ENCODE measurements at regions not wholly inside any gene's neighbourhood (a gene's known extent, or its start where the extent isn't known, plus 50 kb on each side); places are given as distances from the start of the nearest gene placed in this dataset.

DNA sequence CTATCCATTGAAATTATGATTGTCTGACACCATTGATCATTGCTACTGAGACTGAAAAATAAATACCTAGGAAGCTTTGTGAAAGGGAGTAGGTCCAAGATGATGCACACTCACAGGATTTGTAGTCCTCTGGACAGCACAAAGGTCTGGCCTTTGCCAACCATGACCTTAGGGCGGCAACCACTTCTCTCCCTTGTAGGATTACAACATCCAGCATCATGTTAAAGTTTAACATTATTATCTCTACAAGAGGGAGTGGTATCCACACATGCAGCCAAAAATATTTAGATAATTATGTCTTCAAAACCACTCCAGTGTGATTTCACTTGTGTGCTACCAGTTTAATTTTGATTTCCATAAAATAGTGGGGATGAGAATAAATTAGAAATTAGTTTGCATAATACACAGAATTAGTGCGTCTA, 51.1 kb upstream of the NHSL1 start:
- DNase-seq (ENCODE audit: low read depth) = no peak

DNA sequence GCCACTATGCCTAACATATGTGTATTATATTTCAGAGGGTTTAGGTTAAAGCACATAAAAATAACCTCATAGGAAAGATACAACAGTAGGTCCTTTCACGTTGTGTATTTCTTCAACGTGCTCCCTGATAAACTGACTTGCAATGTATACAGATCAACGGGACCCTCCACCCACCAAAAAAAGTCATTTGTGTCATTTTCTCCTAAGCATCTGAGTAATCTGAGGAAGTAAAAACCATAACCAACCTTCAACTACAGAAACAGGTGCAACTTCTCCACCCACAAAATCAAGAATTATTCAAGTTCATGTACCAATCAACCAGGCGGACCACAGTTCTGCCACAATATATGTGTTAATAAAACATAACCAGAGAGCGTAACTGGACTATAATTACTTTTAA, 54.9 kb upstream of the NHSL1 start:
- no peak for DNase-seq (ENCODE audit: low read depth)

DNA sequence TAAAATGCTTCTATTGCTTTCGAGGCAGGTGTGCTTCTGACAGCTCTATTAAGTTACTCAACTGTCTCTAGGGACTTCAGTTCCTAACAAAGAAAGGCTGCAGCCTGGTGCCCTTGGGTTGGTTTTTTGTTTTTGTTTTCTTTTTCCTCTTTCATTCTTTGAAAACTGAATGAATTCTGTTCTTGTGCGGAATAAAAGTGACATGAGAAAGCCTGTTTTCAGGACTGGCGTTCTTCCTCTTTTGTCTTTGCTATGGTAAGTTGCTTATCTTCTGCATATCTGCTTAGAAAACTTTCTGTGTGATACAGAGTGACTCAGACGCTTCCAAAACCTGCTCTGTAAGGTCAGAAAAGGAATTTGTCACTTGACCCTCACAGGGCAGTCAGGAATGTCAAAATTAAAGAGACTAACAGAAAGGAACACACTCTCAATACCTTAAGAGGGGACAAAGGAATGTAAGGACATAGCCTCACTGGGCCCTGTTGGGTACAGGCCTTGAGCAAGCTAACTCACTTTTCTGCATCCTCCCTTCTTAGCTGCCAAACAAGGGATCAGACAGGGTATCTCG, 56.2 kb upstream of the NHSL1 start:
- DNase-seq (ENCODE audit: low read depth) = no peak

DNA sequence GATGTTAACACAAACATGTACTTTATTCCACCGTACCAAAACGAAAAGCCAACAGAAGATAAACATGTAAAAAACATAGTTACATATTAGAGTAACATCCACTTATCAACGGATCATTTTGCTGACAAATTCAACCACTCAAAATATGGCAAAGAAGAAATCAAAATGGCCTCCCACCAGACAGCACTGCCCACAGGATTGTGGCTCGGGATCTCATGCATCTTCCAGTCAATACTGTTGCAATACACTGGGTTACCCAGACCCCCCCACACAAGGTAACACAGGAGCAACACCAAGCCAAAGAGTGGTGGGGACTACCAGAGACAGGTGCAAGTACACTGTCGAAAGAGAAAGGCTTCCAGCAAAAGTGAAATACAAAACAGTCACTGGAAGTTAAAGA, 57.9 kb upstream of the NHSL1 start:
- no peak for DNase-seq (ENCODE audit: low read depth)

DNA sequence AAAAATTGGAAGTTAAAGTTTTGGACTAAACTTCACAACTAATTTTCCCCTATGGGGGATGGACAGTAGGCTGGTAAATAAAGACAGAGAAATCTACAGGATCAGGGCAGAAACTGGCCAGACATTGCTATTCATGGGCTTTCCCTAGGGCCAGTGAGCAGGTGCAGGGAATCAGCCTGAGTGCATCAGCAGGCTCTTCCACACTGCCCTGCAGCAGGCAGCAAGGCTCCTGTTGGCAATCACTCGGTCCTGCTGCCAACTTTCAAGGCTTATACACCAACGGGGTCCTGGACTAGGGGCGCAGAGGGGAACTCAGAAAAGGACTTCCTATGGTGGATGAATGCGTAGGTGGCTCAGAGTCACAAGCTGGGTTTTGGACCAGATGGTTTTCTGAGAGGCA, 59.8 kb upstream of the NHSL1 start:
- no peak for DNase-seq (ENCODE audit: low read depth)

DNA sequence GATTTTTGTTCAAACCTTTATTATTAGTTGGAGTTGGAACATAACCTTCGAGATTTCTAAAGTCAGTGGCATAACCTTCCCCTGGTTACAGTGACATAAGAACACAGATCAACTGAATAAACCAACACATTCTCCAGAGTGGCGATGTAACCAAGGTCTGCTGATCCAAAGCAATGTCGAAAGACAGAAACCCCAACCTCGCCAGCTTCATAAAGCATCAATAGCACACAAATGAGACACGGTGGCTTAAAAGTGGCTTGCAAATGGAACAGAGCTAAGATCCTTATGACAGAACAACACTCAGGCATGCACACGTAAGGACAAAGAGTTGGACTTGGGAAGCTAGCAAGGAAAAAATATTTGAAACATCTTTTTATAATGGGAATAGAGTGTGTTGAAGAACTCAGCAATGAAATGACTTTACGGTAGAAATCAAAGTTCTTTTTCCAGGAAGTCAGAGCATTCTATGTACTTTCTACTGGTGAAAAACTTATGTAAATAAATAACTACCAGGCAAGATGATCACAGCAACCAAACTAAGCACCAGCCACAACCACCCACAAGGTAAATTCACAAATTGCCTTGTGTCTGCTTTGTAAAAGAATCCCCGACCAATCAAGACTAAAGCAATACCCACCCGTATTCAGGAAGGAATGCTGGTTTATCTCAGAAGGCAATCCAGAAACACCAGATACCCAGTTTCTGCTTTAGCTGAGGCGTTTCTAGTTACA, 61.0 kb upstream of the NHSL1 start:
- DNase-seq (ENCODE audit: low read depth) = no peak

DNA sequence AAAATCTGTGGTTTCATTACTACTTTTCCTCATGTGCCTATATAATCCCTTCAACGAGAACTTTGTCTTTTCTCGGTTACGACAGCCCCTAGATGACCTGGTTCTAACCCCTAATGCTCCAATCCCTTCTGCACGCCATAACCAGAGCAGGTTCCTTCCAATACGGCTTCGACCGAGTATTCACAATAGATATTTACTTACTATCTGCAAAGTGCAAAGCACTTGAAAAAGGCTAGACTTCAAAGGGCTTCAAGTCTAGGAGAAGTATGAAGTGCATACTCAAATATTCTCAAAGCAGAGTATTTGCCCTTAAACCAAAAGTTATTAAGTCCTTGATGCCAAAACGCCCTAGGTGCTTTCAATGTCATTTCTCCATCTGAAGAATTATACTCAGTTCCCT, 63.4 kb upstream of the NHSL1 start:
- no peak for DNase-seq (ENCODE audit: low read depth)

DNA sequence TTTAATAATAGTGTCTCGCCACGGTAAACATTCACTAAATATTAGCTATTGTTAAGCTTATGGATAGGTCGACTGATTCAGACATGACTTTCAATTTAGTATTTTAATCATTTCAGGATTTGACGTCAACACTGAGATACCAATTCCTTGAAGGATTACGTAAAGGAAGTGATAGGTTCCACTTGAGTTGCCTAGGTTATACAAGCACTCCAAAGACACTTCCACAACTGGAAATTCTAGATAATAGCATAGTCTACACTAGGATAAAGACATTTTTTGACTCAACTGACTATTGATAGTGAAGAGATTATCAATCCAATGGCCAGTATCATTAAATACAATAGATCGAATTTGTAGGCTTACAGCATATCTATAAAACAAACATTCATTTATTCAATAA, 63.9 kb upstream of the NHSL1 start:
- DNase-seq (ENCODE audit: low read depth) = no peak

DNA sequence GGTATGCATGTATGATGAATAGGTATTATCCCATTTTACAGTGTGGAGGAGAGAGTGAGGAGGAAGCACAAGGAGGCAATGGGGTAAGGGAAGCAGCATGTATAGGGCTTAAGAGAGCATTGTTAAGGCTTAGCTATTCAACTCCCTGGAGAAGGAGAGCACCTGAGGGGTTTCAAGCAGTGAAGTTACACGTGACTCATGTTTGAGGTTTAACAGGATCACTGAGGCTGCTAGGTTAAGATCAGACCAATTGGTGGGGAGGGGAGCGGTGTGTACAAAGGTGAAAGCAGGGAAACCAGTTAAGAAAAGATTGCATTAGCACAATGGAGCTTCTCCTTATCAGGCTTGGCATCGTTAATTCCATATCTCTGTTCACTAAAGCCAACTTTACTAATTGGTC, 64.4 kb upstream of the NHSL1 start:
- no peak for DNase-seq (ENCODE audit: low read depth)

DNA sequence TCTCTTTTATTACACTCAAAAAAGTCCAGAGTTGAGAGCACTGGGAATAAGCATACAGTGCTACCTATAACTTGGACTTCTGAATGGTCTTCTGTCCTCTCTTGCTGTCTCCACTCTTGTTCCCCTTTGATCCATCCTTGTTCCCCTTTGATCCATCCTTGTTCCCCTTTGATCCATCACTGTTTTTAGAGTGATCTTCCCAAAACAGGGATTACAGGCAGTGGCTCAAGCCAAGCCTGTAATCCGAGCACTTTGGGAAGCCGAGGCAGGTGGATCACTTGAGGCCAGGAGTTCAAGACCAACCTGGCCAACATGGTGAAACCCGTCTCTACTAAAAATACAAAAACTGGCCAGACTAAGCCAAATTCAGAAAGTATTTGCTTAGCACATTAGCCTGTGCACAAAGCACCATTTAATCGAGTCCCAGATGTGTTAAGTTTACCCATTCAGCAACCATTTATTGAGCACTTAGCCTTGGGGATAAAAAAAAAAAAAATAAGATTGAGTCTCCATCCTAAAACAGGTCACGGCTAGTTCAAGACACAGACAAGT, 65.0 kb upstream of the NHSL1 start:
- DNase-seq (ENCODE audit: low read depth) = no peak

DNA sequence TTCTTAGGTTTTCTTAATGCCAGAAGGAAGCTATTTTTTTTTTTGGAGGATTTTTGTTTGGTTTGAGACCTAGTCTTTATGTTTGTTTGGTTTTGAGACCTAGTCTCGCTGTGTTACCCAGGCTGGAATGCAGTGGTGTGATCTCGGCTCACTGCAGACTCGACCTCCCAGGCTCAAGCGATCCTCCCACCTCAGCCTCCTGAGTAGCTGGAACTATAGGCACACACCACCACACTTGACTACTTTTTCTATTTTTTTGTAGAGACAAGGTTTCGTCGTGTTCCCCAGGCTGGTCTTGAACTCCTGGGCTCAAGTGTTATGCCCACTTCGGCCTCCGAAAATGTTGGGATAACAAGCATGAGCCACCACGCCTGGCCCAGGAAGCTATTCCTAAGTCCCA, 67.8 kb upstream of the NHSL1 start:
- no peak for DNase-seq (ENCODE audit: low read depth)

DNA sequence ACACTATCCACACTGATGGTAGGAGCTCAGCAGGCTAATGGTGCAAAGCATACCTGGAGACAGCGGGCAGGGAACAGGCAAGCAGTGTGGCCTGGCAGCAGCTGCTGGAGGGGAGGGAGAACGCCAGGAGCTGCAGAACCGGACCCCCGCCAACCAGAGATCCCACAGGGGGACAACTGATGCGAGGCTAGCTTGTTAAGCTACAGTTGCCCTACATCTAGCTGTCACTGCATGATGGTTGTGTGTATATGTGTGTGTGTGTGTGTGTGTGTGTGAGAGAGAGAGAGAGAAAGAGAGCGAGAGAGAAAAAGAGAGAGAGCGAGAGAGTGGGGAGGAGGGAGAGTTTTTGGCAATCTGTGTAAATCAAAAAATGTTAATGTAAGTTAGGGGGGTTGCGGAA, 69.7 kb upstream of the NHSL1 start:
- DNase-seq (ENCODE audit: low read depth) = no peak

DNA sequence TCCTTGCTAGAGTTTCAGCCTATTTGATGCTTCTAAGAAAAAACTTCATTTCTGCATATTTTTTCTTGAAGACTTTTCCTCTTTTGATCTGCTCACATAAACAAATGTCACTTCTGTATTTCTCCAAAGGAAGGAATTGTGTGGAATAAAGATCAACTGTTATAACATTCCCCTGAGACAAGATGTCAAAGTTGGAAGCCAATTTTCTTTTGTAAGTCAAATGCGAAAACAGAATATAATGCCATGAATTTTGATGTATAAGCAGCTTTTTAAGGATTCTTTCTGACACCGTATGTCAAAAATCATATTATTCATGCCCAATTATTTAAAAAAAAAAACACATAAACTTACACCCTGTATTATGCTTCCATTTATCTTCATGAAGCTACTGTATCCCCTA, 70.3 kb upstream of the NHSL1 start:
- no peak for DNase-seq (ENCODE audit: low read depth)

DNA sequence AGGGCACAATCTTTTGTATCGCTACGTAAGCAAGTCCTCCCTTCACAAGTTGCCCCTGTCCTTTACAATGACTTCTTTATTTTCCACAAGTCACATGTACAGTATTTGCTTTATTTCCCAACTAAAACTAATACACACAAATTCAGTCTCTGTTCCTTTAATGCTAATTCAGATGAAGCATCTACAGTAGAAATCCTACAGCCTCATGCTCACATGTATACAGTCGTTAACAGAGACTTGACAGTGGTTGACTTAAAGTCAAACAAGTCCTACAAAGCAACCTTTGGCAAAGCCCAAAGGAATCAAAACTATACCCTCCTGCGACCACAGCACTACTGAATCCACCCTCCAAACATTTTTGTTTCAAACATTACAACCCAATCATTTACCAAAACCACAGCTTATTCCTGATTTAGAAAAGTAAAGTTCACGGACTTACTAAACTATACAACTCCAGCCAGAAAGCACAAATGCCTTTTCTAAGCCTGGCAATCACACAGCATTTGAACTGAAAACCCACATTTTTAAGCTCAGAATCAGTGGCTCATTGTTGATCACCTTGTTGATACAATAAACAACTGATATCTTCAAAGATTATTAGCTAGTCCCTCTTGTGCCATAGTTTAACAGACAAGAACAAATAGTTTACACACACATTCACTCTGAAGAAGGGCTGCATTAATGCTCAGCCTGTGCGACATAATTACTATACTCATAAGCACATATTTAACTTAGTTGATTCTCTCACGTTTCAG, 70.9 kb upstream of the NHSL1 start:
- DNase-seq (ENCODE audit: low read depth) = no peak

DNA sequence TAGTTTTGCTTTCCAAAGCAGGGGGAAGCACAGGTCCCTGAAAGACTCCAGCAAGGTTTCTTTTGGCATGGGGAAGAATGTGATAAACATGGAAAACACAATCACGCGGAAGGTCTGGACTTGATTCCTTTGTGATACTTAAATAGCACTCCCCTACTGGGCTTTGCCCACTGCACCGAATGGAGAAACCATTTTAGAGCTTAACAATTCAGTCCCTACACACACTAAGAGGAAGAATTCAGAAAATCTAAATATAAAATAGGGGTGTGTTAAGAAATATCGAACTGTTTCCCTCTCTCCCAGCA, 71.4 kb upstream of the NHSL1 start:
- DNase-seq (ENCODE audit: low read depth) = no peak

DNA sequence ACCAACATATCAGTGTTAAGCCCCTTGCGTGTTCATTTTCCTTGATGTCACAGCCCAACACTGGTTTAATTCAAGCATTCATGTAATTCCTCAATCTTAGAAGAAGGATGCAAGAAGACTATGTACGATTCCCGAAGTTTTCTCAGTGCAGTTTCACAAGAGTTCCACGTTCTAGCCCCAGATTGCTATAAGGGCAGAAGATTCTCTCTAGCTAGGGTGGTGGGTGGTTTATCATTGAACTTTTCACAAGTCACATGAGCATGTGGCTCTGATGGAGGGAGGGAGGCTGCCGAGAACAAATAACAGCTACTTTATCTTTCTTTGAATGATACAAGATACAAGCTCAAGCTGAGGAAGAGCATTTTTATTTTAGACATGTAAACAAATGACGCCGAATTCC, 71.9 kb upstream of the NHSL1 start:
- DNase-seq (ENCODE audit: low read depth) = no peak

DNA sequence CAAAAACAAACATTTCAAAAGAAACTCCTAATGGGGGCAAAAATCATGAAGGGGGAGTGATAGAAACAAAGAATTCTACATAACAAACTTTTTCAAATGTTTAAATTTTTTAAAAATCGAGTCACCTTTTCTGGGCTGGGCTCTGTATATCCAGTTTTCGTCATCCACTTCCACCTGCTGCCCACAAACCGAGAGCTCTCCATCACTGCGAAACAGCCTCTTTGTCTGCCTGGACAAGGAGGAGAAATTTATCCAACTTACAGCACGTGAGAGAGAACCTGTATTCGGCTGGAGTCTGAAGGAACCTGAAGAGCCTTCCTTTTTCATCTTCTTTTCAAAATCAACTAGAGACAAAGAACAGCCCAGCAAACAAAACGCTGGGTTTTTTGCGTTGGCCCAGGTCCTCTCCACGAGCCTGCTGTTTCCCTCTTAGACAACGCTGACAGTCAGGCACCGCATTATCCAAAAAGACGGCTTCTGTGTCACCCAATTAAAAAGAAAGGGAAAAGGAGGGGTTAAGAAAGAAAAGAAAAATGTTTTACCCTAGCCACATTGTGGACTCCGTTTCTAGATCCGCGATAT, 72.4 kb upstream of the NHSL1 start:
- no peak for DNase-seq (ENCODE audit: low read depth)

DNA sequence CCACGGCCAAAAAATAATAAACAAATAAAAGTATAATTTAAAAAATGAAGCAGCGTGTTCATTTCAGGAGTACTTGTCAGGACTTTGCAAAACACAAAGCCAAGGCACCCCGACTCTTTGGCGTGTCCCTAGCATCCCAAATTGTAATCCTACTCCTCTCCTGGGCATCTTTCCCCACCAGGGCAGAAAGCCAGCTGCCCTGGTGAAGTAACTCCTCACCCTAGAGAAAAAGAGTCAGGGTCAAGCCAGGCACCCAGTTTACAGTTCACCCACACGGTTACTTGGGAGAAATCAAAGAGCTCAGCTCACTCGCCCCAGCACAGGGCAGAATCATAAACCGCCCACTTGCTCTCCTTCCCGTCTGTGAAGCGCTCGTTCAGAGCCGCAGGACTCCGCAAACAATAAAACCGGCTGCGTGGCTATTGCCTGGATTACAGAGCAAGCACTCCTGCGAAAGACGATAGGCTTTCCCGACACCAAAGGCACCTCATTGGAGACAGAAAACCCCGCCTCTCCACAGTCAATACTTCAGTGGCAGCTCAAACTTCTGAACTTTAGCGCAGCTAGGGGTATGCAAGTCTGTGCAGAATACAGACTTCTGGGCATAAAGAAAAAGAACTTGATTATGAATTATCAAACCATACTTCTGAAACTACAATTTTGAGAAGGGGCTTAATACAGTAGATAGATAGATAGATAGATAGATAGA, 73.0 kb upstream of the NHSL1 start:
- no peak for DNase-seq (ENCODE audit: low read depth)

DNA sequence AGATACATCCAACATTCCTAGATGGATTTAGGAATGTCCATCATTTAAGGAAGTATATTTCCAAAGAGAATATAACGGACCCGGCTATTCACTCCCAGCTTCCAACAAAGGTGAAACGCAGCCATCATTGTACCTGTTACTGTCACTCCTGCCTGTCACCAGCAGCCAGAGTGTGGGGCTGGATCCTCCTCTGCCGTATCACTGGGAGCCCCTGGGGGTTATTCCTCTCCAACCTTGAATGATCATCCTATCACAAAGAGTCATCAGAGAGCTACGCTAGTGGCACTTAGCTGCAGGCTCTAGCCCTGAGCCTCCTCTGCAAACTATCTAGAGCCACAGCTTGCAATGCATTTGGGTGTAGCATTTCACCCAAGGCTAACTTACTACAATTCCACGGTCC, 73.6 kb upstream of the NHSL1 start:
- no peak for DNase-seq (ENCODE audit: low read depth)

DNA sequence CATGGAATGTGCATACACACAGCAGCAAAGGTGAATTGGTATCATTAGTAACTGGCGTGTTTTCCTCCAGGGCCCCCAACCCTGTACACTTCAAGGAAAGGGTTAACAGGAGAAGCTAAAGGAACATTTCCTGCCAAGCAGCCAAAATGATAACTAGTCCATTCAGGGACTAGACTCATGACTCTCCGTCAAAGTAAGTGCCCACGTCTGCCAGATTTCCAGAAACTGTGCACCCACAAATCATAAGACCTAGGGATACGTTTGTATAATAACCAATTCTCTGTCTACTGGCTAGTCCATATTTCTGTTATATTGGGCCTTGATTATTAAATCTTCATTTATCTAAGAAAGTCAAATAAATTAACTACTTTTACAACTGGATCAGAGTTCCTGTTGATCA, 76.0 kb upstream of the NHSL1 start:
- DNase-seq (ENCODE audit: low read depth) = no peak

DNA sequence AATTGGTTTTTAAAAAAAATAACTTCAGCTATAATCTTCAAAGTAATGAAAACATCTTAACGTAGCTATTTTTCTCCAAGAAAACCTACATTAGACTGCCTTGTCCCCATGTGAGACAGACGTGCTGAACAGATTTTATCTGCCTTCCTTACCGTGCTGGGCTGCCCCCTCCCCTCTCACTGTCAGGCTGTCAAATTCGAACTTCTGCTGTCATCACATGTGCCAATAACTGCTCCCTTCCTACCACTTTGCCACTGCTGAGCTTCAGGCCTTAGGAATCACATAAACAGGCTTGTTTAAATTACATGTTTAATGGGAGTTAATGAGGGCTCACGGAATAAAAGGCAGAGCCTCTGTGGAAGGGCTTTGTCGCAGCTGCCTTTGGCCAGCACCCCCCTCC, 77.0 kb upstream of the NHSL1 start:
- no peak for DNase-seq (ENCODE audit: low read depth)

DNA sequence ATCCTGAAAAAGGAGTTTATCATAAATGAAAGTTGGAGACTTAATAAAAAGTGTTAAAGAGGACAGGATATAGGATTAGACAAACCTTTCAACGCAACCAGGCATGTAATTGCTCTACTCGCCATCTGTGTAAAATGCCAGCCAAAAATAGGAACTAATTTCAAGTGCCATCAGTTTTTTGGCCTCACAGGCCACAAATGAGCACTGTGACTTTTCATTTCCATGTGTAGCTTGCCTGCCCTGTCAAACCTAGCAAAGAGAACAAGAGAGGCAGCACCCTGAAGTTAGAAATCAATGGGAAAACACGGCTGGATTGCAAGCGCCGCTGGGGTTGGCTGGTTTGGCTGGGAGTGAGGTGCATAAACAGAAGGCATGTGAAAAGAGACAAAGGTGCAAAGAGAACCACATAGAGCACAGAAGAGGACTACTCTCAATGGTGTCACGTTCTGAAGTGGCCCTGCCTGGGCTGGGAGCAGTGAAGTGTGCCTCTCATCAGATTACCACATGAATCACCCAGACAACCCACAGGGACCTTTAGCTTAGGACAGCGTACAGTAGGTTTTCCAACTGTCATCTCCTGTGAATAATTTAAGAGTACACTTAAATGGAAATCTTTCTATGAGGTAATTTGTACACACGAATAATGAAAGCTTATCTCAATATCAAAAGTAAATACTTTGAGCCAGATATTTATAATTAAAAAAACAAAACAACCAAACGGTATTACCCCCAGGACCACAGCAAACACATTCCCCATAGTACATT, 78.0 kb upstream of the NHSL1 start:
- DNase-seq (ENCODE audit: low read depth) = no peak
